ENCODE measurements at regions not wholly inside any gene's neighbourhood (a gene's known extent, or its start where the extent isn't known, plus 50 kb on each side); places are given as distances from the start of the nearest gene placed in this dataset.

DNA sequence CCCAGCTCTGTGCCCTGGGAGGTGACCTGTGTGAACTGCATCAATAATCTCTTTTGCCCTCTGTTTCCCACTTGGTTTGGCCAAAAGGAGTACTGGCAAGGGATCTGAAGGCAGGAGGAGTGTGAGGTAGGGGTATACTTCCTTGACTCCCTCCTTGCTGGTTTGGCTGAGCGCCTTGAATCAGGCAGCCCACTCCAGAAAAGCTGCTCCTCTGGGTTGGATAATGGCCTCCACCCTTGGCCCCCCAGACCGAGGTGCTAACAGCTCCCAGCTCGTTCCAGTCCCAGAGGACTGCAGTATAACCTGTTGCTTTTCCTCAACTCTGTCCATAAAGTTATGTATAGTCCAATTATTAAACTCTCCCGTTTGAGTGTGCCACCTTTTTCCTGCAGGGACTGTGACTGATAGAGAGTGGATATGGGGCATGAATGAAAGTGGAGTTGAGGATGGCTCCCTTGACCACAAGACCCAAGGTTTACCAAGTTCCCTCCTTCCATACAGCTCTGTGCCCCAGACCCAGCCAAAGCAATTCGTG lies 88.2 kb upstream of the HAND1 start:
- no peaks in the 10 kb centered on the region for H4K20me1 ChIP-seq (replicated peaks; ENCODE audit: control insufficient read depth, extremely low read depth, insufficient read depth, low read length)
- no peaks in the 10 kb centered on the region for H3K36me3 ChIP-seq (ENCODE audit: control insufficient read depth in 2 of 2, extremely low read depth in 1 of 2, insufficient read depth in 2 of 2, low read length in 2 of 2)
- intact Hi-C loops (cut with micrococcal nuclease) (no loop called here), dilution Hi-C loops (cut with MboI; ENCODE audit: extremely low pct_ligation_motif_present, low sequenced_read_pairs) (no loop called here)
- BruUV-seq (replicated peaks), result no TSS peak
- no peak overlapping the region for H3K27ac ChIP-seq (ENCODE audit: insufficient read depth, low read depth, low read length)
- no peak overlapping the region for H3K4me2 ChIP-seq (ENCODE audit: insufficient read depth, low read length)
- H3K4me1 ChIP-seq (ENCODE audit: control insufficient read depth, extremely low read depth, insufficient read depth, low read length), result no peaks in the 10 kb centered on the region
- no peak overlapping the region for H3K9ac ChIP-seq (replicated peaks; ENCODE audit: extremely low read depth, insufficient read depth, low read length)
- POLR2A ChIA-PET, result no interaction called here
- no peak for FAIRE-seq
- no peaks in the 10 kb centered on the region for H3K79me2 ChIP-seq (ENCODE audit: control insufficient read depth, insufficient read depth, low read length)
- H3K4me3 ChIP-seq (replicated peaks in 1 of 3; ENCODE audit: insufficient read depth in 1 of 3, low read depth in 1 of 3, low read length in 3 of 3), result no peak overlapping the region
- H3K9me3 ChIP-seq (replicated peaks; ENCODE audit: control insufficient read depth, insufficient read depth, low read length), result no peaks in the 10 kb centered on the region
- H3K27me3 ChIP-seq (ENCODE audit: control insufficient read depth in 2 of 2, insufficient read depth in 2 of 2, low read length in 2 of 2), result peaks cover under 1% of the 10 kb centered on the region in 2 experiments
- H3K9me1 ChIP-seq (replicated peaks; ENCODE audit: control insufficient read depth, extremely low read depth, insufficient read depth, low read length), result no peaks in the 10 kb centered on the region
- no peak overlapping the region for H2AFZ ChIP-seq (ENCODE audit: low read depth, low read length)
- CTCF ChIA-PET, result no interaction called here
- TF ChIP-seq JUN (IDR thresholded peaks at IDR 0.05; ENCODE audit: borderline replicate concordance, insufficient read depth, insufficient read length, low read depth) (no peak), EZH2 (IDR thresholded peaks at IDR 0.05; ENCODE audit: borderline replicate concordance, low read depth, low read length, severe bottlenecking) (no peak), POLR2AphosphoS5 (IDR thresholded peaks at IDR 0.05; ENCODE audit: insufficient read depth, low read depth, low read length) (no peak), FOS (IDR thresholded peaks at IDR 0.05; ENCODE audit: borderline replicate concordance, insufficient read depth, low read length) (no peak), POLR2A (IDR thresholded peaks at IDR 0.05; ENCODE audit: low read depth, low read length) (no peak), MYC (IDR thresholded peaks at IDR 0.05; ENCODE audit: low read depth, low read length) (no peak)
- TF ChIP-seq, protein P1, sequence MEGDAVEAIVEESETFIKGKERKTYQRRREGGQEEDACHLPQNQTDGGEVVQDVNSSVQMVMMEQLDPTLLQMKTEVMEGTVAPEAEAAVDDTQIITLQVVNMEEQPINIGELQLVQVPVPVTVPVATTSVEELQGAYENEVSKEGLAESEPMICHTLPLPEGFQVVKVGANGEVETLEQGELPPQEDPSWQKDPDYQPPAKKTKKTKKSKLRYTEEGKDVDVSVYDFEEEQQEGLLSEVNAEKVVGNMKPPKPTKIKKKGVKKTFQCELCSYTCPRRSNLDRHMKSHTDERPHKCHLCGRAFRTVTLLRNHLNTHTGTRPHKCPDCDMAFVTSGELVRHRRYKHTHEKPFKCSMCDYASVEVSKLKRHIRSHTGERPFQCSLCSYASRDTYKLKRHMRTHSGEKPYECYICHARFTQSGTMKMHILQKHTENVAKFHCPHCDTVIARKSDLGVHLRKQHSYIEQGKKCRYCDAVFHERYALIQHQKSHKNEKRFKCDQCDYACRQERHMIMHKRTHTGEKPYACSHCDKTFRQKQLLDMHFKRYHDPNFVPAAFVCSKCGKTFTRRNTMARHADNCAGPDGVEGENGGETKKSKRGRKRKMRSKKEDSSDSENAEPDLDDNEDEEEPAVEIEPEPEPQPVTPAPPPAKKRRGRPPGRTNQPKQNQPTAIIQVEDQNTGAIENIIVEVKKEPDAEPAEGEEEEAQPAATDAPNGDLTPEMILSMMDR (IDR thresholded peaks at IDR 0.05; ENCODE audit: extremely low read depth in 1 of 2, insufficient read depth in 1 of 2, low read depth in 1 of 2, low read length in 2 of 2), result no peak
- TF ChIP-seq, protein P2, sequence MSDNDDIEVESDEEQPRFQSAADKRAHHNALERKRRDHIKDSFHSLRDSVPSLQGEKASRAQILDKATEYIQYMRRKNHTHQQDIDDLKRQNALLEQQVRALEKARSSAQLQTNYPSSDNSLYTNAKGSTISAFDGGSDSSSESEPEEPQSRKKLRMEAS (IDR thresholded peaks at IDR 0.05; ENCODE audit: insufficient read depth, insufficient read length), result no peak
- DNase-seq (ENCODE audit: low read depth, low spot score), result no peak

Data from endothelial cell of umbilical vein (primary cell).